ENCODE measurements at regions not wholly inside any gene's neighbourhood (a gene's known extent, or its start where the extent isn't known, plus 50 kb on each side); places are given as distances from the start of the nearest gene placed in this dataset.

DNA sequence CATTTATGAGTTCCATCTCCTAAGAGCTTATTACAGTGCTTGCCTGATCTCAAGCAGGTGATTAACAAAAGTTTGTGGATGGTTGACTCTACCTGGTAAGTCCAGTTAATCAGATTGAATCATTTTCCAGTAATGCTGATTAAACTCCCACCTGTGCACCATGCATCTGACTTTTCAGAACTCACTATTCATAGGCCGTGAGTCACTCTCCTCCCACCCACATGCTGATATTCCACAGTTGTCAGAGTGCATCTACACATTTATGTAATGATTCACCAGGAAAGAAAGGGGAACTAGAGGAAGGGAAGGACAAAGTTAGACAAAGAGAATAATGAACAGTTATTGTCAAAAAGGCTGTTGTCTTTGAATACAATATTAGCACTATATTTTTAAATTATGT lies 106.2 kb upstream of the UBE3A start:
- TF ChIP-seq, protein P1, sequence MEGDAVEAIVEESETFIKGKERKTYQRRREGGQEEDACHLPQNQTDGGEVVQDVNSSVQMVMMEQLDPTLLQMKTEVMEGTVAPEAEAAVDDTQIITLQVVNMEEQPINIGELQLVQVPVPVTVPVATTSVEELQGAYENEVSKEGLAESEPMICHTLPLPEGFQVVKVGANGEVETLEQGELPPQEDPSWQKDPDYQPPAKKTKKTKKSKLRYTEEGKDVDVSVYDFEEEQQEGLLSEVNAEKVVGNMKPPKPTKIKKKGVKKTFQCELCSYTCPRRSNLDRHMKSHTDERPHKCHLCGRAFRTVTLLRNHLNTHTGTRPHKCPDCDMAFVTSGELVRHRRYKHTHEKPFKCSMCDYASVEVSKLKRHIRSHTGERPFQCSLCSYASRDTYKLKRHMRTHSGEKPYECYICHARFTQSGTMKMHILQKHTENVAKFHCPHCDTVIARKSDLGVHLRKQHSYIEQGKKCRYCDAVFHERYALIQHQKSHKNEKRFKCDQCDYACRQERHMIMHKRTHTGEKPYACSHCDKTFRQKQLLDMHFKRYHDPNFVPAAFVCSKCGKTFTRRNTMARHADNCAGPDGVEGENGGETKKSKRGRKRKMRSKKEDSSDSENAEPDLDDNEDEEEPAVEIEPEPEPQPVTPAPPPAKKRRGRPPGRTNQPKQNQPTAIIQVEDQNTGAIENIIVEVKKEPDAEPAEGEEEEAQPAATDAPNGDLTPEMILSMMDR (IDR thresholded peaks at IDR 0.05; ENCODE audit: low read depth, low read length) = no peak
- DNase-seq (ENCODE audit: extremely low read depth, low read depth) = no peak

DNA sequence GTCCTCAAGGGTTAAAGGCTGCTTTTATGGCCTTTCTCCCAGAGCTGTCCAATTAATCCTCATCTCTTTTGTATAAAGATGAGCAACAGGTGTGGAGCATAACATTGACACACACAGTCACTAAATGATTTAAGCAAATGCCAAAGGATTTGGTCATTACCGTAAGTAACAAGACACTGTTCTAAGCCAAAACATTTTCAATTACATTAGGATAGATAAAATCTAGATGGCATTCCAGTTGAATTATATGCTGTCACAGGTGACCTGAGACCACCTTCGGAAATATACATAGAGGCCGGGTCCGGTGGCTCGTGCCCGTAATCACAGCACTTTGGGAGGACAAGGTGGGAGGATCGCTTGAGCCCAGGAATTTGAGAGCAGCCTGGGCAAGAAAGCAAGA lies 105.3 kb upstream of the UBE3A start:
- no peak for DNase-seq (ENCODE audit: extremely low read depth, low read depth)

DNA sequence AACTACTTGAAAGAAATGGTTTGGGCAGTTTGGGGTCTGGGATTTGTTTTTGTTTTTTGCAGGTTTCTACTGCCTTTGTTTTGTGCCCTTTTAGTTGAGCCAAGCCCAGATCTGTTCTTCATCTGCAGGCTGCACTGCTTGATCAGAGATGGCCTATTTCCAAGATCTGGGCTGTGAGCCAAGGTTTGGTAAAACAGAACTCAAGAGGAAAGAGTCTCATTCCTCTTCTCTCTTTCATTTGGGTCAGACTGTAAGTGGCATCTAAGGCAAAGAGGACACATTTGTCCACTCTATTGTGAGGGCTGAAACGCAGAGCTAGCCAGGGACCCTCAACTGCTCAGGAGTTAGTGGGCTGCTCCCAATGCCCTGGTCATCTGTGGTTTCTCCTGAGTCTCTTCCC lies 104.4 kb upstream of the UBE3A start:
- TF ChIP-seq, protein P1 (IDR thresholded peaks at IDR 0.05; ENCODE audit: low read depth, low read length) = no peak
- no peak for DNase-seq (ENCODE audit: extremely low read depth, low read depth)

More for the DNA sequence above, 105.3 kb upstream of the UBE3A start:
- TF ChIP-seq, protein P1 (IDR thresholded peaks at IDR 0.05; ENCODE audit: low read depth, low read length) = no peak

GRCh38 chr15:25541228-25541627 lies 102.4 kb upstream of the UBE3A start:
- TF ChIP-seq, protein P1 (IDR thresholded peaks at IDR 0.05; ENCODE audit: low read depth, low read length) = no peak
- no peak for DNase-seq (ENCODE audit: extremely low read depth, low read depth)

DNA sequence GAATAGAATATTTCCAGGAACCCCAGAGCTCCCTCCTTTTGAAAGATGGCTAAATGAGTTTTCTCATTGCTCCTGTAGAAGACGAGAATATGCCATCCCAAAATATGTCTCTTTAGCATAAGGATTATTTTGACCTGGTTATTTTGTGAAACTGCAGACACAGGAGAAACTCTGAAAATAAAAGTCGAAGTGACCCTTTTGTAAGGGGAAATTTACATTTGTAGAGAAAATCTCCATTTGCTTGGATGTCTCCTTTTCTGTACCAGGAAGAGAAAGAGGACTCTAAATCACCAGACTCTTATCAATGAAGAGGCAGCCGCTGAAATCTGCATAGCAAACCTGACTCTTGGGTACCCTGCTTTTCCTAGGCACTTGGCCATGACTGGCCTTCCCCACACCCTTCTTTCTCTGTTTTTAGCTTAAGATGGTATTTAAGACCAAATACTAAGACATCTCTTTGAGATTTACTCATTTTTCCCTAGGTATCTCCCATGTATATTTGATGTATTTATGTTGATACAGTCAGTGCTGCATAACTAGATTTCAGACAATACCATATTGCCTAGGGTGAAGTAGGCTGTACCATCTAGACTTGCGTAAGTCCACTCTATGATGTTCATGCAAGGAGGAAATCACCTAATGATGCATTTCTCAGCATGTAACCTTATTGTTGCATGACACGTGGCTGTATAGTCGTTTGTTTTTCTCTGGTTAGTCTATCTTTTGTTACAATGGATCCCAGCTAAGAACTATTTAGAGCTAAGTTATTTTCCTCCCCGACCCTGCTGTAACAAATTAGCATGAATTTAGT lies 98.2 kb upstream of the UBE3A start:
- TF ChIP-seq, protein P1 (IDR thresholded peaks at IDR 0.05; ENCODE audit: low read depth, low read length) = no peak

DNA sequence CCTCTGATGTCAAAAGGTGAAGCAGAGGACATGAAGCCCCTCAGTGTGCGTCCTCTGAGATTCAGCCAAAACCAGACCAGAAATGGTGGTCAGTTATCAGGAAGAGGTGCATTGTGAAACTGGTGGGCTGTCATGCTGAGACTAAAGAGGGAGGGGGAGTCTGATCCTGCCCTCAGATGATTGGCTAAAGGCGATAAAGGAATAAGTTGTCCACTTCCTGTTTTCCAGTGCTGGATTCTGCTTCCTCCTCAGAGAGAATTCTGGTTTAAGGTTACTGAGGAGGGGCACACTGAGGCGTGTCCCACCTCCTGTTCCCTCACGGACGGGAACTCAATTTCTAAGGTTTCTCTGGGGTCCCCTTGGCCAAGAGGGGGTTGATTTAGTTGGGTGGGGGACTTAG lies 97.0 kb upstream of the UBE3A start:
- TF ChIP-seq, protein P1 (IDR thresholded peaks at IDR 0.05; ENCODE audit: low read depth, low read length) = no peak
- no peak for DNase-seq (ENCODE audit: extremely low read depth, low read depth)

More for the DNA sequence above, 98.2 kb upstream of the UBE3A start:
- no peak for DNase-seq (ENCODE audit: extremely low read depth, low read depth)

GRCh38 chr15:25534293-25534692 lies 95.5 kb upstream of the UBE3A start:
- TF ChIP-seq, protein P1 (IDR thresholded peaks at IDR 0.05; ENCODE audit: low read depth, low read length) = no peak
- DNase-seq (ENCODE audit: extremely low read depth, low read depth) = no peak

All from AG09319 (cell line).